SK-N-SH treated with all-trans-retinoic acid at 6 μM for 48 hours (cell line): ENCODE measurements at regions not wholly inside any gene's neighbourhood (a gene's known extent, or its start where the extent isn't known, plus 50 kb on each side); places are given as distances from the start of the nearest gene placed in this dataset.

Experiments
- ATAC-seq: fragments of 200-7000 bp; cut with Tn5 transposase; 3 replicates; pipeline ENCODE4 v1.9.1; 2020; ENCODE audit warnings: mild to moderate bottlenecking, moderate library complexity
- ARNTL ChIP-seq: fragments of 450-650 bp; formaldehyde crosslinking; IDR thresholded peaks from 2 replicates; pipeline ENCODE4 v1.5.0; 2020; ENCODE audit warnings: low read depth, mild to moderate bottlenecking, moderate library complexity, borderline replicate concordance
- BACH2 ChIP-seq: fragments of 250-450 bp; sonication (Bioruptor Pico); IDR thresholded peaks from 2 replicates; pipeline ENCODE4 v1.9.0; 2021; ENCODE audit warnings: mild to moderate bottlenecking, borderline replicate concordance
- CSDC2 ChIP-seq: fragments of 250-450 bp; sonication (Bioruptor Pico); IDR thresholded peaks from 2 replicates; pipeline ENCODE4 v1.5.0; 2020; ENCODE audit warnings: mild to moderate bottlenecking, moderate library complexity
- CSRNP3 ChIP-seq: fragments of 250-450 bp; sonication (Bioruptor Pico); IDR thresholded peaks from 2 replicates; pipeline ENCODE4 v1.5.1; 2021; ENCODE audit warnings: mild to moderate bottlenecking, moderate library complexity
- ESRRG ChIP-seq: fragments of 250-450 bp; sonication (Bioruptor Pico); IDR thresholded peaks from 2 replicates; pipeline ENCODE4 v1.6.1; 2021; ENCODE audit warnings: mild to moderate bottlenecking
- ISL1 ChIP-seq: fragments of 250-450 bp; sonication (Bioruptor Pico); IDR thresholded peaks from 2 replicates; pipeline ENCODE4 v2.1.2; 2022; ENCODE audit warnings: mild to moderate bottlenecking, moderate library complexity
- OSR1 ChIP-seq: fragments of 250-450 bp; sonication (Bioruptor Pico); IDR thresholded peaks from 2 replicates; pipeline ENCODE4 v1.8.0; 2022; ENCODE audit warnings: moderate library complexity, mild to moderate bottlenecking, inconsistent platforms
- PATZ1 ChIP-seq: fragments of 250-450 bp; sonication (Bioruptor Pico); IDR thresholded peaks from 2 replicates; pipeline ENCODE4 v1.8.0; 2020; ENCODE audit warnings: mild to moderate bottlenecking, moderate library complexity, borderline replicate concordance
- POU6F1 ChIP-seq: fragments of 250-450 bp; sonication (Bioruptor Pico); IDR thresholded peaks from 2 replicates; pipeline ENCODE4 v1.8.0; 2021; ENCODE audit warnings: low read depth, mild to moderate bottlenecking, moderate library complexity, borderline replicate concordance
- PPARA ChIP-seq: fragments of 250-450 bp; sonication (Bioruptor Pico); IDR thresholded peaks from 2 replicates; pipeline ENCODE4 v1.5.0; 2020; ENCODE audit warnings: mild to moderate bottlenecking, borderline replicate concordance
- RARB ChIP-seq: fragments of 250-450 bp; sonication (Bioruptor Pico); IDR thresholded peaks from 2 replicates; pipeline ENCODE4 v1.8.0; 2021; ENCODE audit warnings: mild to moderate bottlenecking, moderate library complexity
- SNAI2 ChIP-seq: fragments of 250-450 bp; sonication (Bioruptor Pico); IDR thresholded peaks from 2 replicates; pipeline ENCODE4 v1.5.0; 2020; ENCODE audit warnings: mild to moderate bottlenecking, moderate library complexity
- TOX ChIP-seq: fragments of 250-450 bp; sonication (Bioruptor Pico); IDR thresholded peaks from 2 replicates; pipeline ENCODE4 v1.8.0; 2021; ENCODE audit warnings: mild to moderate bottlenecking, moderate library complexity, borderline replicate concordance
- TSHZ2 ChIP-seq: fragments of 250-450 bp; sonication (Bioruptor Pico); IDR thresholded peaks from 2 replicates; pipeline ENCODE4 v1.5.0; 2020; ENCODE audit warnings: mild to moderate bottlenecking, moderate library complexity
- ZC3H10 ChIP-seq: fragments of 250-450 bp; sonication (Bioruptor Pico); IDR thresholded peaks from 2 replicates; pipeline ENCODE4 v1.5.1; 2021; ENCODE audit warnings: mild to moderate bottlenecking, moderate library complexity
- ZFP3 ChIP-seq: fragments of 250-450 bp; sonication (Bioruptor Pico); IDR thresholded peaks from 2 replicates; pipeline ENCODE4 v1.5.0; 2020; ENCODE audit warnings: mild to moderate bottlenecking, moderate library complexity
- ZFP30 ChIP-seq: fragments of 450-650 bp; formaldehyde crosslinking; IDR thresholded peaks from 2 replicates; pipeline ENCODE4 v1.5.0; 2022; ENCODE audit warnings: mild to moderate bottlenecking, moderate library complexity
- ZNF565 ChIP-seq: fragments of 450-650 bp; formaldehyde crosslinking; conservative IDR thresholded peaks from 2 replicates; pipeline ENCODE4 v1.5.0; 2020; ENCODE audit warnings: low read depth, mild to moderate bottlenecking, moderate library complexity
- ZNF70 ChIP-seq: fragments of 450-650 bp; formaldehyde crosslinking; IDR thresholded peaks from 2 replicates; pipeline ENCODE4 v1.5.0; 2020; ENCODE audit warnings: mild to moderate bottlenecking, moderate library complexity
- ZNF8 ChIP-seq: fragments of 450-650 bp; formaldehyde crosslinking; IDR thresholded peaks from 2 replicates; pipeline ENCODE4 v1.5.0; 2020; ENCODE audit warnings: mild to moderate bottlenecking, moderate library complexity

- TF ChIP-seq ZC3H10 (CRISPR knock-in tag) (no peak), BACH2 (CRISPR knock-in tag) (no peak), OSR1 (CRISPR knock-in tag) (no peak), ESRRG (CRISPR knock-in tag) (no peak), POU6F1 (CRISPR knock-in tag) (no peak), ZNF70 (CRISPR knock-in tag) (no peak), PATZ1 (CRISPR knock-in tag) (no peak), CSDC2 (no peak), ARNTL (CRISPR knock-in tag) (no peak)
- ATAC-seq, result no peak
These were observed 439.2 kb upstream of the TYRP1 start for GRCh38 chr9:12253941-12254340.

GRCh38 chr9:12266758-12267157 is 426.4 kb upstream of the TYRP1 start:
- TF ChIP-seq ZFP3 (no peak), ISL1 (CRISPR knock-in tag) (no peak), ZC3H10 (CRISPR knock-in tag) (no peak), TSHZ2 (CRISPR knock-in tag) (no peak), ZNF565 (CRISPR knock-in tag) (no peak), ZFP30 (CRISPR knock-in tag) (no peak), RARB (no peak), ZNF70 (CRISPR knock-in tag) (no peak), PPARA (no peak), CSRNP3 (CRISPR knock-in tag) (no peak), CSDC2 (no peak), SNAI2 (no peak), ZNF8 (CRISPR knock-in tag) (no peak), POU6F1 (CRISPR knock-in tag) (no peak), ARNTL (CRISPR knock-in tag) (no peak), BACH2 (CRISPR knock-in tag) (no peak), TOX (CRISPR knock-in tag) (no peak), OSR1 (CRISPR knock-in tag) (no peak), PATZ1 (CRISPR knock-in tag) (no peak)
- no peak for ATAC-seq
